Nephron (organoid): ENCODE measurements at regions not wholly inside any gene's neighbourhood (a gene's known extent, or its start where the extent isn't known, plus 50 kb on each side); places are given as distances from the start of the nearest gene placed in this dataset.

Source experiments
- H3K27ac Mint-ChIP-seq, 3 experiments: 2 replicates each; pipeline ENCODE4 v1.8.0; 2020; ENCODE audit warnings: mixed read lengths in 3 of 3, mild to moderate bottlenecking in 2 of 3, moderate library complexity in 1 of 3
- H3K27me3 Mint-ChIP-seq: 2 replicates; pipeline ENCODE4 v1.8.0; 2021; ENCODE audit warnings: low read depth, mild to moderate bottlenecking, moderate library complexity, mixed read lengths
- H3K36me3 Mint-ChIP-seq: 2 replicates; pipeline ENCODE4 v1.8.0; 2020; ENCODE audit warnings: low read depth, mixed read lengths
- H3K4me1 Mint-ChIP-seq: 2 replicates; pipeline ENCODE4 v1.8.0; 2020; ENCODE audit warnings: mixed read lengths
- H3K4me3 Mint-ChIP-seq, 3 experiments: 2 replicates each; pipeline ENCODE4 v1.8.0; 2020; ENCODE audit warnings: mild to moderate bottlenecking in 3 of 3, mixed read lengths in 3 of 3, moderate library complexity in 2 of 3
- H3K9me3 Mint-ChIP-seq: 2 replicates; pipeline ENCODE4 v1.8.0; 2020; ENCODE audit warnings: mixed read lengths
- CTCF ChIP-seq, 3 experiments: fragments of 200-600 bp; sonication (generic); IDR thresholded peaks; one replicate each; pipeline ENCODE4 v1.5.0; 2021; ENCODE audit warnings: antibody characterized with exemption in 3 of 3; ENCODE audit not compliant: unreplicated experiment in 3 of 3

GRCh38 chr15:93483923-93484322 is 394.9 kb upstream of the RGMA start:
- no peak overlapping the region for H3K27ac Mint-ChIP-seq
- TF ChIP-seq CTCF (IDR thresholded peaks at IDR 0.05; ENCODE audit: unreplicated experiment in 3 of 3) = no peak
- no peaks in the 10 kb centered on the region for H3K27me3 Mint-ChIP-seq

GRCh38 chr15:93482731-93483130 is 393.7 kb upstream of the RGMA start:
- TF ChIP-seq CTCF (IDR thresholded peaks at IDR 0.05; ENCODE audit: unreplicated experiment in 3 of 3) = no peak
- H3K9me3 Mint-ChIP-seq = no peaks in the 10 kb centered on the region
- no peak overlapping the region for H3K4me3 Mint-ChIP-seq
- peak overlapping the region in 1 of 3 experiments; percentile 25 for H3K27ac Mint-ChIP-seq
- H3K36me3 Mint-ChIP-seq = no peaks in the 10 kb centered on the region
- H3K4me1 Mint-ChIP-seq = peaks cover 44% of the 10 kb centered on the region
- H3K27me3 Mint-ChIP-seq = no peaks in the 10 kb centered on the region

More at GRCh38 chr15:93483923-93484322, 394.9 kb upstream of the RGMA start:
- peaks cover 42% of the 10 kb centered on the region for H3K4me1 Mint-ChIP-seq
- no peaks in the 10 kb centered on the region for H3K36me3 Mint-ChIP-seq
- H3K9me3 Mint-ChIP-seq = no peaks in the 10 kb centered on the region
- H3K4me3 Mint-ChIP-seq = no peak overlapping the region

GRCh38 chr15:93479715-93480114 is 390.7 kb upstream of the RGMA start:
- peaks cover 3% of the 10 kb centered on the region for H3K27me3 Mint-ChIP-seq

GRCh38 chr15:93478947-93479346 is 389.9 kb upstream of the RGMA start:
- H3K36me3 Mint-ChIP-seq = no peaks in the 10 kb centered on the region
- H3K4me1 Mint-ChIP-seq = peaks cover 21% of the 10 kb centered on the region
- H3K4me3 Mint-ChIP-seq = no peak overlapping the region
- peak overlapping the region in 2 of 3 experiments; percentile 38 to 51 for H3K27ac Mint-ChIP-seq
- H3K27me3 Mint-ChIP-seq = peaks cover 3% of the 10 kb centered on the region
- peaks cover 10% of the 10 kb centered on the region for H3K9me3 Mint-ChIP-seq
- TF ChIP-seq CTCF (IDR thresholded peaks at IDR 0.05; ENCODE audit: unreplicated experiment in 3 of 3) = no peak

More at GRCh38 chr15:93479715-93480114, 390.7 kb upstream of the RGMA start:
- H3K27ac Mint-ChIP-seq = no peak overlapping the region
- H3K4me1 Mint-ChIP-seq = peaks cover 25% of the 10 kb centered on the region
- no peaks in the 10 kb centered on the region for H3K36me3 Mint-ChIP-seq
- no peak for TF ChIP-seq CTCF (IDR thresholded peaks at IDR 0.05; ENCODE audit: unreplicated experiment in 3 of 3)
- H3K9me3 Mint-ChIP-seq = peaks cover 10% of the 10 kb centered on the region
- no peak overlapping the region for H3K4me3 Mint-ChIP-seq

- Mint-ChIP-seq H3K36me3 (no peaks in the 10 kb centered on the region), H3K9me3 (peaks cover 10% of the 10 kb centered on the region)
- no peak for TF ChIP-seq CTCF (IDR thresholded peaks at IDR 0.05; ENCODE audit: unreplicated experiment in 3 of 3)
These were observed 388.7 kb upstream of the RGMA start for GRCh38 chr15:93477721-93478120.

GRCh38 chr15:93477188-93477587 is 388.2 kb upstream of the RGMA start:
- no peaks in the 10 kb centered on the region for H3K36me3 Mint-ChIP-seq
- no peak overlapping the region for H3K27ac Mint-ChIP-seq
- no peak for TF ChIP-seq CTCF (IDR thresholded peaks at IDR 0.05; ENCODE audit: unreplicated experiment in 3 of 3)
- peaks cover 14% of the 10 kb centered on the region for H3K4me1 Mint-ChIP-seq
- H3K9me3 Mint-ChIP-seq = peaks cover 10% of the 10 kb centered on the region
- H3K4me3 Mint-ChIP-seq = no peak overlapping the region
- H3K27me3 Mint-ChIP-seq = peaks cover 3% of the 10 kb centered on the region

More at GRCh38 chr15:93477721-93478120, 388.7 kb upstream of the RGMA start:
- H3K27me3 Mint-ChIP-seq = peaks cover 3% of the 10 kb centered on the region
- H3K4me1 Mint-ChIP-seq = peaks cover 15% of the 10 kb centered on the region
- H3K4me3 Mint-ChIP-seq = no peak overlapping the region
- H3K27ac Mint-ChIP-seq = no peak overlapping the region
